Activated CD4-positive, alpha-beta memory T cell treated with anti-CD3 and anti-CD28 coated beads, Interleukin-2, amount 10 ng/mL, durations not matched to agents 7 days and 5 days (primary cell): ENCODE measurements at regions not wholly inside any gene's neighbourhood (a gene's known extent, or its start where the extent isn't known, plus 50 kb on each side); places are given as distances from the start of the nearest gene placed in this dataset.
"Not testable (repeated sequence)": the region's sequence is repeated elsewhere in the genome, so short reads cannot be mapped to it uniquely, and the experiment has no call there.

ENCODE experiments used
- CTCF ChIA-PET: fragments of 350-600 bp; sonication (Branson Sonifier 250); formaldehyde crosslinking; loops from one replicate; lab custom pipeline; 2021; ENCODE audit warnings: antibody characterized with exemption, inconsistent platforms; lab: Charles Lee
- POLR2A ChIA-PET: fragments of 350-600 bp; sonication (Branson Sonifier 250); formaldehyde crosslinking; loops from one replicate; lab custom pipeline; 2021; ENCODE audit warnings: antibody characterized with exemption; lab: Charles Lee
- DNase-seq: peaks from one replicate; pipeline ENCODE4 v3.0.0-alpha.2; 2020
- H3K27ac Mint-ChIP-seq: one replicate; pipeline ENCODE4 v1.8.0; 2021; ENCODE audit warnings: mild to moderate bottlenecking, mixed read lengths
- H3K27me3 Mint-ChIP-seq: one replicate; pipeline ENCODE4 v1.8.0; 2021; ENCODE audit warnings: mixed read lengths
- H3K36me3 Mint-ChIP-seq: one replicate; pipeline ENCODE4 v1.8.0; 2021; ENCODE audit warnings: low read depth, mixed read lengths
- H3K4me1 Mint-ChIP-seq: one replicate; pipeline ENCODE4 v1.8.0; 2021; ENCODE audit warnings: mixed read lengths
- H3K4me3 Mint-ChIP-seq: one replicate; pipeline ENCODE4 v1.8.0; 2021; ENCODE audit warnings: mild to moderate bottlenecking, mixed read lengths
- H3K9me3 Mint-ChIP-seq: one replicate; pipeline ENCODE4 v1.8.0; 2021; ENCODE audit warnings: mixed read lengths

- Mint-ChIP-seq H3K27me3 (no peaks in the 10 kb centered on the region), H3K9me3 (no peaks in the 10 kb centered on the region), H3K4me1 (no peaks in the 10 kb centered on the region), H3K27ac (no peak overlapping the region), H3K36me3 (no peaks in the 10 kb centered on the region), H3K4me3 (no peak overlapping the region)
- ChIA-PET CTCF (no interaction called here), POLR2A (no interaction called here)
- DNase-seq = no peak
Observed at GRCh38 chr12:126966498-126966897, 1300.5 kb upstream of the TMEM132C start.

DNA sequence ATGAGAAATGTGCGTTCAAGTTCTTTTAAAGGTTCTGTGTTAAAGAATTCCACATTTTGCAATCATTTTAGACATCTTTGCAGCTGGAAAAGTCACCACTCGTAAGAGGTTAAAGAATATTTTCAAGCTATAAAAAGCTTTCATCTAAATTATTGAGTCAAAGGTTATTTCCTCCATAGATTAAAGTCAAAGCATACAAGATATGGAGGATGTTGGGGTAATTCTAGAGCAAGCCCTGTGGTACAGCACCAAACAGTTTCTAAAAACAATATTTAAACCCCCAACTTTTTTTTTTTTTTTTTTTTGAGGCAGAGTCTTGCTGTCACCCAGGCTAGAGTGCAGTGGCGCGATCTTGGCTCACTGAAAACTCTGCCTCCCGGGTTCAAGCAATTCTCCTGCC lies 1299.8 kb upstream of the TMEM132C start:
- Mint-ChIP-seq H3K36me3 (no peaks in the 10 kb centered on the region), H3K27me3 (no peaks in the 10 kb centered on the region), H3K4me1 (no peaks in the 10 kb centered on the region), H3K4me3 (no peak overlapping the region), H3K27ac (no peak overlapping the region), H3K9me3 (no peaks in the 10 kb centered on the region)
- DNase-seq = no peak
- CTCF ChIA-PET = no interaction called here
- POLR2A ChIA-PET = no interaction called here

DNA sequence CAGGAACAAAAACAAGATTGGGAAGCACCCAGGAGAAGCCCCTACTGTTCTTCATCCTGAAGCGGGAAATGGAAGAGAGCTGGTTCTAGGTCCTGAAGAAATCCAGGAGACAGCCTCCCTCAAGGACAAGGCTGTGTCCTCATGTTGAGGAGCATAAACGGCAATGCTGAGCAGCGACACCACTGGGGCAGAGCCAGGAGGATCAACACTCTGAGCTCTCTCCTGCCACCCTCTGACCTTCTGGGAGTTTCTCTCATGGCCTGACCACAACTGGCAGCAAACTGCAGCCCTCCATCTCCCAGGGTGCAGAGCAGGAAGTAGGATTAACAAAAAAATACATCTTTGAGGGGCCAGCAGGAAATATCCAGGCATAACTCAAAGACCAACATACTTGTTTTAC lies 1292.2 kb upstream of the TMEM132C start:
- H3K9me3 Mint-ChIP-seq = no peaks in the 10 kb centered on the region
- no peak overlapping the region for H3K4me3 Mint-ChIP-seq
- no peak overlapping the region for H3K27ac Mint-ChIP-seq
- H3K36me3 Mint-ChIP-seq = no peaks in the 10 kb centered on the region
- ChIA-PET CTCF (no interaction called here), POLR2A (no interaction called here)
- no peaks in the 10 kb centered on the region for H3K27me3 Mint-ChIP-seq
- no peak for DNase-seq
- H3K4me1 Mint-ChIP-seq = no peaks in the 10 kb centered on the region

GRCh38 chr12:126976579-126976978 lies 1290.4 kb upstream of the TMEM132C start:
- no peaks in the 10 kb centered on the region for H3K36me3 Mint-ChIP-seq
- H3K27ac Mint-ChIP-seq = no peak overlapping the region
- H3K4me1 Mint-ChIP-seq = no peaks in the 10 kb centered on the region
- no peaks in the 10 kb centered on the region for H3K9me3 Mint-ChIP-seq
- H3K27me3 Mint-ChIP-seq = no peaks in the 10 kb centered on the region
- no peak for DNase-seq
- ChIA-PET POLR2A (no interaction called here), CTCF (no interaction called here)
- H3K4me3 Mint-ChIP-seq = no peak overlapping the region

DNA sequence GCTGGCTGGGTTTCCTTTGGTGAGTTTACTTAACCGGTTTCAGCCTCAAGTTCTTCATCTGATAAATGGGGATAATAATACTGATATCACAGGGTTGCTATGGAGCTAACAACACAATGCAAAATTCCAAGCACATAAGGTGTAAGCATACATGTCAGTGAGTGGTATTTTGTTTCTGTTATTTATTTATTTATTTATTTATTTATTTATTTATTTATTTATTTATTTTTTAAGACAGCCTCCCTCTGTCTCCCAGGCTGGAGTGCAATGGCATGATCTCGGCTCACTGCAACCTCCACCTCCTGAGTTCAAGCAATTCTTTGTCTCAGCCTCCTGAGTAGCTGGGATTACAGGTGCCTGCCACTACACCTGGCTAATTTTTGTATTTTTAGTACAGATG lies 1287.4 kb upstream of the TMEM132C start:
- H3K27me3 Mint-ChIP-seq, H3K27ac Mint-ChIP-seq, CTCF ChIA-PET, POLR2A ChIA-PET, H3K4me1 Mint-ChIP-seq, H3K4me3 Mint-ChIP-seq, H3K36me3 Mint-ChIP-seq, H3K9me3 Mint-ChIP-seq, DNase-seq: not testable (repeated sequence)

- Mint-ChIP-seq H3K9me3 (peaks cover 7% of the 10 kb centered on the region), H3K36me3 (no peaks in the 10 kb centered on the region), H3K27ac (no peak overlapping the region), H3K27me3 (no peaks in the 10 kb centered on the region), H3K4me3 (no peak overlapping the region), H3K4me1 (no peaks in the 10 kb centered on the region)
- CTCF ChIA-PET = no interaction called here
- POLR2A ChIA-PET = no interaction called here
- no peak for DNase-seq
Observed at GRCh38 chr12:126982707-126983106, 1284.3 kb upstream of the TMEM132C start.

DNA sequence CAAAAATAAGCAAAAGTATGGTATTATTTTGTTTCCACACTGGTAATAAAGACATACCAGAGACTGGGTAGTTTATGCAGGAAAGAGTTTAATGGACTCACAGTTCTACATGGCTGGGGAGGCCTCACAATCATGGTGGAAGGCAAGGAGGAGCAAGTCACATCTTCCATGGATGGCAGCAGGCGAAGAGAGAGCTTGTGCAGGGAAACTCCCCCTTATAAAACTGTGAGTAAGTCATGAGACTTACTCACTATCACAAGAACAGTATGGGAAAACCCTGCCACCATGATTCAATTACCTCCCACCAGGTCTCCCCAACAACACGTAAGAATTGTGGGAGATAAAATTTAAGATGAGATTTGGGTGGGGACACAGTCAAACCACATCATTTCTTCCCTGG lies 1283.2 kb upstream of the TMEM132C start:
- POLR2A ChIA-PET, H3K9me3 Mint-ChIP-seq, H3K27ac Mint-ChIP-seq, H3K4me3 Mint-ChIP-seq, DNase-seq, H3K36me3 Mint-ChIP-seq, H3K27me3 Mint-ChIP-seq, H3K4me1 Mint-ChIP-seq, CTCF ChIA-PET: not testable (repeated sequence)

- H3K4me3 Mint-ChIP-seq, H3K9me3 Mint-ChIP-seq, DNase-seq, CTCF ChIA-PET, H3K4me1 Mint-ChIP-seq, H3K36me3 Mint-ChIP-seq, POLR2A ChIA-PET, H3K27ac Mint-ChIP-seq, H3K27me3 Mint-ChIP-seq: not testable (repeated sequence)
Observed at GRCh38 chr12:126985663-126986062, 1281.3 kb upstream of the TMEM132C start.

GRCh38 chr12:126989532-126989931 lies 1277.4 kb upstream of the TMEM132C start:
- CTCF ChIA-PET = interaction anchor here (0.9 to 1.1 kb wide), 2 partner anchors 10 to 241 kb away, joined by 3 read pairs; no protein-coding TSS in a partner anchor
- no peak for DNase-seq
- POLR2A ChIA-PET = no interaction called here
- Mint-ChIP-seq H3K27ac (no peak overlapping the region), H3K36me3 (no peaks in the 10 kb centered on the region), H3K4me1 (no peaks in the 10 kb centered on the region), H3K4me3 (no peak overlapping the region), H3K27me3 (no peaks in the 10 kb centered on the region), H3K9me3 (peaks cover 9% of the 10 kb centered on the region)

DNA sequence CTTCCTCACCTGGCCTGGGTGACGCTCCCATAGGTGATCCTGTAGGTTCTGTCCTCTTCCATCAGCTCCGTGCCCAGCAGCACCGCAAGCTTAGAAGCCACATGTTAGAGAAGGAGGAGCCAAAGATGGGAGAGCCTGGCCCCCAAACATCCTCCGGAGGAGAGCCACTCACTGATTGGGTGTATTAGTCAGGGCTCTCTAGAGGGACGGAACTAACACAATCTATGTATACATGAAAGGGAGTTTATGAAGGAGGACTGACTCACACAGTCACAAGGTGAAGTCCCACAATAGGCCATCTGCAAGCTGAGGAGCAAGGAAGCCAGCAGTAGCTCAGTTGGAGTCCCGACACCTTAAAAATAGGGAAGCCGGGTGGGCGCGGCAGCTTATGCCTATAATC lies 1273.1 kb upstream of the TMEM132C start:
- POLR2A ChIA-PET = no interaction called here
- peaks cover 6% of the 10 kb centered on the region for H3K9me3 Mint-ChIP-seq
- no peaks in the 10 kb centered on the region for H3K27me3 Mint-ChIP-seq
- no peak for DNase-seq
- no peak overlapping the region for H3K4me3 Mint-ChIP-seq
- H3K27ac Mint-ChIP-seq = no peak overlapping the region
- H3K4me1 Mint-ChIP-seq = no peaks in the 10 kb centered on the region
- no peaks in the 10 kb centered on the region for H3K36me3 Mint-ChIP-seq
- CTCF ChIA-PET = no interaction called here

DNA sequence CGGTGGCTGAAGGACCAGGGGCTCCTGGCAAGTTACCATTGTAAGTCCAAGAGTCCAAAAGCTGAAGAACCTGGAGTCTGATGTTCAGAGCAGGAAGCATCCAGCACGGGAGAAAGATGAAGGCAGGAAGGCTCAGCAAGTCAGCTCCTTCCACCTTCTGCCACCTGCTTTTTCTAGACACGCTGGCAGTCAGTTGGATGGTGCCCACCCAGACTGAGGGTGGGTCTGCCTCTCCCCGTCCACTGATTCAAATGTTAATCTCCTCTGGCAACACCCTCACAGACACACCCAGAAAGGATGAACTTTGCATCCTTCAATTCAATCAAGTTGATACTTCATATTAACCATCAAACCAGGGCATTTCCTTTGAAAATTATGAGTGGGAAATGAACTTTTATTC lies 1272.4 kb upstream of the TMEM132C start:
- no peaks in the 10 kb centered on the region for H3K27me3 Mint-ChIP-seq
- no peak overlapping the region for H3K27ac Mint-ChIP-seq
- POLR2A ChIA-PET = no interaction called here
- H3K36me3 Mint-ChIP-seq = no peaks in the 10 kb centered on the region
- no peak overlapping the region for H3K4me3 Mint-ChIP-seq
- CTCF ChIA-PET = no interaction called here
- no peaks in the 10 kb centered on the region for H3K4me1 Mint-ChIP-seq
- no peak for DNase-seq
- peaks cover 6% of the 10 kb centered on the region for H3K9me3 Mint-ChIP-seq

GRCh38 chr12:126998031-126998430 lies 1268.9 kb upstream of the TMEM132C start:
- ChIA-PET POLR2A (no interaction called here), CTCF (no interaction called here)
- no peak overlapping the region for H3K27ac Mint-ChIP-seq
- H3K36me3 Mint-ChIP-seq = no peaks in the 10 kb centered on the region
- no peak overlapping the region for H3K4me3 Mint-ChIP-seq
- H3K9me3 Mint-ChIP-seq = peaks cover 3% of the 10 kb centered on the region
- no peaks in the 10 kb centered on the region for H3K4me1 Mint-ChIP-seq
- DNase-seq = no peak
- H3K27me3 Mint-ChIP-seq = no peaks in the 10 kb centered on the region

DNA sequence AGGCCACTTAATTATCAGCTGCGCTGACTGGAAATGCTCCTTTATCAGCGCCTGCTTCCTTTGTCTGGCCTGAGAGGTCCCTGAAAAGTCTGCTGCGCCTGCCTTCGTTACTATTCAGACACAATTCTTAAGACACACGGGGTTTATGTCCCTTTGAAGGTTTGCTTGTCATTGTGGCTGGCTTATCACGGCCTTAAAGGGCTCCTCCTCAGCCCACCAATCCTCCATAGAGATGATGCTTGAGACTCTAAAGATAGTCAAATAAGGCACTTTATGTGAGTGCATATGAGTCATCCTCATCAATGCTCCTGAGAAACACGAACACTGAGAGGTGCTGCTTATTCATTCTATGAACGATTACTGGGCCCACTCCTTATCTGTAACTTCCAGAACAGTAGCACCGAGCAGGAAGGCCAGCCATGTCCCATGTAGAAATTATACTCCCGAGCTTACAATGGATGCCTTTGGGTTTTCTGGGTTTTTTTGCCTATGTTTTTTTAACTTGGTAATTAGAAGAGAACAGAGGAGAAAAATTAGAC lies 1268.2 kb upstream of the TMEM132C start:
- Mint-ChIP-seq H3K4me1 (no peaks in the 10 kb centered on the region), H3K27ac (no peak overlapping the region), H3K4me3 (no peak overlapping the region), H3K27me3 (no peaks in the 10 kb centered on the region), H3K36me3 (no peaks in the 10 kb centered on the region), H3K9me3 (peaks cover 2% of the 10 kb centered on the region)
- POLR2A ChIA-PET = no interaction called here
- no peak for DNase-seq
- CTCF ChIA-PET = interaction anchor here (1.0 kb wide), 1 partner anchor 10 kb away, joined by 3 read pairs; no protein-coding TSS in a partner anchor

DNA sequence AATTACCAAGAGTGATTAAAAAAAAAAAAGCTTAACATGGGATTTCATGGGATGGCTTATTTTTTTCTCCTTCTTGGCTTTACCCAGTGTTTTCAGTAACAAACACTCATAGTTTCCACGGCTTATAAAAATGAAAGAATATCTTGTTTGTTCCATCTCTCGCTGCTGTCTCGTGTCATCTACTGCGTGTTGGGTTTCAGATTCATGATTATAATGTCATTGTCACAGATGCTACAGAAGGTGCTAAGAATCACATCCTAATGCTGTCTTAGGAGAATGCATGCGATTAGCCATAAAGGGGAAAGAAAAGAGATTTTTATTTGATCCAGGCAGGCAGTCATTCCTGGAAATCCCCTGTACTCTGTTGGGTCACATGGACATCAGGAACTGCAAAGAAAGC lies 1267.6 kb upstream of the TMEM132C start:
- no peaks in the 10 kb centered on the region for H3K4me1 Mint-ChIP-seq
- no peak overlapping the region for H3K27ac Mint-ChIP-seq
- H3K4me3 Mint-ChIP-seq = no peak overlapping the region
- ChIA-PET POLR2A (no interaction called here), CTCF (interaction anchor here (1.0 kb wide), 1 partner anchor 10 kb away, joined by 3 read pairs; no protein-coding TSS in a partner anchor)
- H3K9me3 Mint-ChIP-seq = no peaks in the 10 kb centered on the region
- no peak for DNase-seq
- H3K36me3 Mint-ChIP-seq = no peaks in the 10 kb centered on the region
- H3K27me3 Mint-ChIP-seq = no peaks in the 10 kb centered on the region
